GM11168 (cell line): ENCODE measurements at regions not wholly inside any gene's neighbourhood (a gene's known extent, or its start where the extent isn't known, plus 50 kb on each side); places are given as distances from the start of the nearest gene placed in this dataset.
"Not testable (repeated sequence)": the region's sequence is repeated elsewhere in the genome, so short reads cannot be mapped to it uniquely, and the experiment has no call there.

Experiments
- in situ Hi-C: fragments of 300-500 bp; cut with MboI; formaldehyde crosslinking; loops from one replicate; pipeline ENCODE4 v1.12.0; 2022; ENCODE audit warnings: low sequenced_read_pairs; ENCODE audit not compliant: unreplicated experiment

DNA sequence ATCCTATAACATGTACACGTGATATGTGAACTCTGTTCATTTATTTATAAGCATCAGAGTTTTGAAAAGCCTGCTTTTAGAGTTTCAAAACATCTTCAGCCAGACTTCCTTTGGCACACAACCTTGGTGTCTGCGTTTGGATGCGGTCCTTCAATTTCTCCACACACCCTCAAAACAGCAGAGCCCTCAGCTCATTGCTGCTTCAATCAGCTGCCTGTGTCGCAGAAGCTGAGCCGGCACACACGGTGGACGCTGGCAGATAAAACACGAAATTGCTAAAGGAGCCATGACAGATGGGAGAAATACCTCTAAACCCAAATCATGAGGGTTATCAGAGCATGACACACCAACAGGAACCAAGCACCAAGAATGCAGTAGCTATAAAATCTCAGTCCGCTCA lies 396.4 kb upstream of the AKR1E2 start:
- in situ Hi-C loops = no loop called here

DNA sequence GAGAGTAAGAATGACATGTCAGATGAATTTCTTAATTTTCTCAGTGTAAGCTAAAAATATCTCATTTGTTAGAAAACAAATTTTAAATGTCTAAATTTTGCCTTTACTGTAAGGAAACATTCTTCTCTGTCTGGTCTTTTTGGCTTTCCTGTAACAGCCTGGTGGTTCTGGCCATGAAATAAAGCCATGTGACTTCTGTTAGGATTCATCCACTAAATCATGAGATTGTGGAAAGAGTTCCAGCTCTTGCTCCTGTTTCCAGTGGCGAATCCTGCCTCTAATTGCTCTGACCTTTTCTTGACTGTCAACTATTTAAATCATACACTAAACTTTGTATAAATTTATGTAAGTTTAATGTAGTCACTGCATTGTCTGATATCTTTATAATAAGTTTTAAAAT lies 398.5 kb upstream of the AKR1E2 start:
- in situ Hi-C loops = no loop called here

- in situ Hi-C loops = no loop called here
Measured at GRCh38 chr10:4426866-4427265, 399.1 kb upstream of the AKR1E2 start.

GRCh38 chr10:4409319-4409718 lies 416.7 kb upstream of the AKR1E2 start:
- in situ Hi-C loops = no loop called here

GRCh38 chr10:4407783-4408182 lies 418.2 kb upstream of the AKR1E2 start:
- in situ Hi-C loops = no loop called here

DNA sequence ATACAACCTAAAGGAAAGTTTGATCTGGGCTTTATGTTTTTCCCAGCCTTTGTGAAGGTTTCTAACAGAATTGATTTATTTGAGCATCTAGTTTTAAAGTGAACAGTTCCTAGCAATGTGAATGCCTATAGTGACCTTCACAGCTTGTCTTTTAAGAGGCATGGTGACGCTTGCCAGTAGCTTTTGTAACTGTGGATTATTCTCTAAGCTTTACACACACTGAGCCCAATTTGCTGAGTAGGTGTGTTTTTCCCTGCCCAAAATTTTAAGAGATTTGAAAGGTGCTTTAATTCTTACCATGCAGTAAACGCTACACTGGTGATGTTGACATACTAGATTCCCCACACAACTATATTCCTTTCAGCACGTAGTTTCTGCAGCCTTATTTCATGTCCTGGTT lies 420.2 kb upstream of the AKR1E2 start:
- in situ Hi-C loops = no loop called here

GRCh38 chr10:4403638-4404252 lies 422.3 kb upstream of the AKR1E2 start:
- in situ Hi-C loops = no loop called here

- in situ Hi-C loops = not testable (repeated sequence)
Measured at GRCh38 chr10:4401080-4401479, 424.9 kb upstream of the AKR1E2 start.

DNA sequence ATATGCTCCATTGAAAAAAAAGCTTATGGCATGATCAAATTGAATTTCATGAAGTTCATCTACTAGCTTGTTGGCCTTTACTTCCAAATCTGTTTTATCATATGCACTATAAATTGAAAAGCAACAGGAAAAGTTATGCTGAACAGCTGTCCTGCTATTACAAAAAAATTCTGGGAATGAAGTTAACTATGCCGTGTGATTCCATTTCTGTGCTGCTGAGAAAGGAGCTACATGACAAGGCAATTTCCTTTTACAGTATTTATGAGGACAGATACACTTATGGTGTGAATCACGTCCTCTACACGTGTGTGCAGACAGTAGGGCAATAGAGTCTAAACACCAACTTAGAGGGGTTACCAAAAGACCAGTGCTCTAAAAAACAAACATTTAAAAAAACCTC lies 426.5 kb upstream of the AKR1E2 start:
- in situ Hi-C loops = no loop called here

DNA sequence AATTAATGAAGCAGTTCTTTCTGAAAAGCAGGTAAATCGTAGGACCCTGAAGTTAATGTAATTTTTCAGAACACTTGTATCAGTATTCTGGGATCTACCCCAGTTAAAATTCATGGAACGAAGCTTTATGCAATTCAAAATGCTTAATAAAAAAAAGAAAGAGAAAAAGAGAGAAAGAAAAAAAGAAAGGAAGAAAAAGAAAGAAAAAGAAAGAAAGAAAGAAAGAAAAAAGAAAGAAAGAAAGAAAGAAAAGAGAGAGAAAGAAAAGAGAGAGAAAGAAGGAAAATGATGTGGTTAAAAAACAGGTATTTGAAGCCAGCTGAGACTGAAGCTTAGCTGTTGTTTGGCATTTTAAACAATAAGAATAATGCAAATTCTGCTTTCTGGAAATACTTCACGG lies 427.4 kb upstream of the AKR1E2 start:
- in situ Hi-C loops = no loop called here

DNA sequence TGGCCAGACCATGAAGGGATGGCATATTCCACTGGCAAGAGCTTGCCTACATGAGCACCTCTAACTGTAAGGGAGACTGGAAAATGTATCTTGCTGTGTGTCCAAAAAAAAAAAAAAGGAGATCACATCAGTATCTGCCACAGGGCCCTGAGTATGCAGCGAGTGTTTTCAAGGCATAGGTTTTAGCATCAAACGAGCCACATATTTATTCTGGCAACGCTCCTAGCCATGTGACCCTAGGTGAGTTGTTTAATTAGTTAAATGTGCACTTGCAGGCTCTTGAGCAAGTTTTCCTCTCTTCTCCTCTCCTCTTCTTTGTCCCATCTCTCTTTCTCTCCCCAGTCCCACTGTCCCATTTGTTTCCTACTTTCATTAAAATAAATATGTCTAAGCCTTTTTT lies 428.7 kb upstream of the AKR1E2 start:
- in situ Hi-C loops = no loop called here

GRCh38 chr10:4396401-4397283 lies 429.4 kb upstream of the AKR1E2 start:
- in situ Hi-C loops = no loop called here

- in situ Hi-C loops = no loop called here
Measured at GRCh38 chr10:4395731-4396130, 430.3 kb upstream of the AKR1E2 start.

GRCh38 chr10:4394455-4394854 lies 431.6 kb upstream of the AKR1E2 start:
- in situ Hi-C loops = not testable (repeated sequence)

DNA sequence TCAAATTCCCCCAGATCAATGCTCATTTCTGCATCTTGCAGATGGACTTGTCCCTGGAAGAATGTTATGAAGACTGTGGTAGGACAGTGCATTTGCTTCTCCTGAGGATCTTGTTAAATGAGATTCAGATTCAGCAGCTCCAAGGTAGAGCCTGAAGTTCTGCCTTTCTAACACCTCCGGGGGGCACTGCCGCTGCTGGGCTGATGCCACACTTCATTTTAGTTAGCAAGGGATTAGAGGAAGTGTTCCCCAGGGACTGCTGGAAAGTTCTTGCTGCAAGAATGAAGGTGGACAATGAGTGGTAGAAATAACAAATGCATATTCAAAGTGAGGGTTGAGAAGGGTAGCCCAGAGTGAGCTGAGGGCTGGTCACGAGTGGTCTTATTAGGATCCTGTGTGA lies 434.3 kb upstream of the AKR1E2 start:
- in situ Hi-C loops = no loop called here

GRCh38 chr10:4390219-4390618 lies 435.8 kb upstream of the AKR1E2 start:
- in situ Hi-C loops = no loop called here

GRCh38 chr10:4385231-4385870 lies 440.7 kb upstream of the AKR1E2 start:
- in situ Hi-C loops = no loop called here

DNA sequence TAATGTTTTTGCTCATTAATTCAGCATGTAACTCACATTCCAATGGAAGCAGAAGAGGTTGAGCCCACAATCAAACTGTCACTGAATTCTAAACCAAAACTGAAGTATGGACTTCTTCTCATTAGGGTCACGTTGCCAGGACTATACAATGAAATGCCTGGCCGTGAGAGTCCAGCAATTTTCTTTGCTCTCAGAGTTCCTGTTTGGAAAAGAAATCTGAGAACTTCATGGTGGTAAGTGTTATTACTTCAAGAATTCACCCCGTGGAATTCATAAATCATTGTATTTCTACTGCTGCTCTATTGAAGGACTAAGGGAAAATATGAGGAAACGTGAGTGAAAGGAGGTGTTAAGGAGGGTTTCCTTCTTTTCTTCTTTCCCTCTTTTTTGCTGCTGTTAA lies 441.8 kb upstream of the AKR1E2 start:
- in situ Hi-C loops = no loop called here

- in situ Hi-C loops = no loop called here
Measured at GRCh38 chr10:4383651-4384098, 442.3 kb upstream of the AKR1E2 start.

GRCh38 chr10:4382811-4383210 lies 443.2 kb upstream of the AKR1E2 start:
- in situ Hi-C loops = no loop called here

DNA sequence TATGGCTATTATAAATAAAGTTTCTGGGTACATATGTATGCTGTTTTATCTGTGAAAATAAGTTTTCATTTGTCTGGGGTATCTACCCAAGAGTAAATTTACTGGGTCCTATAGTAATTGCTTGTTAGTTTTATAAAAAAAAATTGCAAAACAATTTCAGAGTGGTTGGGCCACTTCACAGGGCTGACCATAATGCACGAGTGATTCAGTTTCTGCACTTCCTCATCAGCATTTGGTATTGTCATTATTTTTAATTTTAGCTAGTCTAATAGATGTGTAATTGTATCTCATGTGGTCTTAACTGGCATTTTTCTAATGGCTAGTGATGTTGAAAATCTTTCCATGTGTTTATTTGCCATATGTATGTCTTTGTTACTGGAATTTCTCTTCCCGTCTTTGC lies 452.4 kb upstream of the AKR1E2 start:
- in situ Hi-C loops = no loop called here
